NT2/D1 (cell line): ENCODE measurements at regions not wholly inside any gene's neighbourhood (a gene's known extent, or its start where the extent isn't known, plus 50 kb on each side); places are given as distances from the start of the nearest gene placed in this dataset.

ENCODE experiments used
- DNase-seq: peaks from one replicate; pipeline ENCODE4 v3.0.0-alpha.2; 2011; ENCODE audit warnings: low read depth, low spot score
- H3K27me3 ChIP-seq: 2 replicates; pipeline ENCODE4 v1.6.0; 2011; ENCODE audit warnings: mild to moderate bottlenecking; ENCODE audit not compliant: insufficient read length, insufficient read depth
- H3K36me3 ChIP-seq: 2 replicates; pipeline ENCODE4 v1.6.1; 2011; ENCODE audit warnings: mild to moderate bottlenecking, low read length, mixed read lengths; ENCODE audit not compliant: insufficient read depth, insufficient read length
- H3K4me1 ChIP-seq: 2 replicates; pipeline ENCODE4 v1.5.1; 2011; ENCODE audit not compliant: insufficient read depth, insufficient read length
- H3K4me3 ChIP-seq: 2 replicates; pipeline ENCODE4 v1.5.1; 2011; ENCODE audit warnings: low read depth; ENCODE audit not compliant: insufficient read length
- H3K9ac ChIP-seq: 2 replicates; pipeline ENCODE4 v1.6.0; 2011; ENCODE audit warnings: low read depth; ENCODE audit not compliant: insufficient read length
- H3K9me3 ChIP-seq: 2 replicates; pipeline ENCODE4 v1.5.1; 2011; ENCODE audit warnings: mild to moderate bottlenecking, low read length; ENCODE audit not compliant: insufficient read depth
- SUZ12 ChIP-seq: IDR thresholded peaks from 2 replicates; pipeline ENCODE4 v1.6.1; 2011; ENCODE audit not compliant: insufficient read length, insufficient read depth; ENCODE audit errors: extremely low read depth
- YY1 ChIP-seq: IDR thresholded peaks from 2 replicates; pipeline ENCODE4 v1.6.1; 2011; ENCODE audit not compliant: insufficient read length, insufficient read depth
- ZNF274 ChIP-seq: IDR thresholded peaks from 2 replicates; pipeline ENCODE4 v1.6.1; 2011; ENCODE audit warnings: mild to moderate bottlenecking, low read depth, low read length

DNA sequence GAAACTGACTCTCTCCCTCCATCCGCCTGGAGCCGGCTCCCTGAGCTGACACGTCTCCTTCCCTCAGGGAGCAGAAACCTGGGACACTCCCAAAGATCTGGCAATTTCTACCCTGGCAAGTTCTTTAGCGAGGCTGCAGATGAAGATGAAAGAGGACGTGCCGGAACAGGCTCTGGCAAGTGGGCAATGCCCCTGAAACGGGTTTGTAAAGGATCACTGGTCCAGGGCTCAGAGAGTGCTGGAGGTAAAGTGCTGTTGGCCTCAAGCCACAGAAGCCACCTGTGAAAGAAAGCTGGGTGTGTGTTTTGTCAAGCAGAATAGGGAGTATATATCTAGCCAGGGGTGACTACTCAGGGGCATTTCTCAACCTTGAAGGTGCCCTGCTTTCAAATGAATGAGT is 131.4 kb upstream of the ATP6AP2 start:
- DNase-seq = no peak
- Histone ChIP-seq H3K36me3 (no peaks in the 10 kb centered on the region), H3K27me3 (no peaks in the 10 kb centered on the region), H3K4me3 (no peak overlapping the region), H3K9ac (no peak overlapping the region), H3K4me1 (no peaks in the 10 kb centered on the region), H3K9me3 (peaks cover 9% of the 10 kb centered on the region; the same call in 1 of the 2 replicates)
- TF ChIP-seq ZNF274 = no peak
- TF ChIP-seq YY1 = no peak
- no peak for TF ChIP-seq SUZ12

- H3K27me3 ChIP-seq = no peaks in the 10 kb centered on the region
- TF ChIP-seq ZNF274 (no peak), YY1 (no peak), SUZ12 (no peak)
- no peak overlapping the region for H3K4me3 ChIP-seq
- no peaks in the 10 kb centered on the region for H3K36me3 ChIP-seq
- H3K4me1 ChIP-seq = no peaks in the 10 kb centered on the region
- H3K9me3 ChIP-seq = peaks cover 9% of the 10 kb centered on the region; the same call in 1 of the 2 replicates
- H3K9ac ChIP-seq = no peak overlapping the region
- no peak for DNase-seq
Measured at GRCh38 chrX:40448793-40449192, 132.0 kb upstream of the ATP6AP2 start.

GRCh38 chrX:40446921-40447320 is 133.8 kb upstream of the ATP6AP2 start:
- TF ChIP-seq SUZ12 (no peak), YY1 (no peak), ZNF274 (no peak)
- no peak overlapping the region for H3K9ac ChIP-seq
- peaks cover 9% of the 10 kb centered on the region; the same call in 1 of the 2 replicates for H3K9me3 ChIP-seq

DNA sequence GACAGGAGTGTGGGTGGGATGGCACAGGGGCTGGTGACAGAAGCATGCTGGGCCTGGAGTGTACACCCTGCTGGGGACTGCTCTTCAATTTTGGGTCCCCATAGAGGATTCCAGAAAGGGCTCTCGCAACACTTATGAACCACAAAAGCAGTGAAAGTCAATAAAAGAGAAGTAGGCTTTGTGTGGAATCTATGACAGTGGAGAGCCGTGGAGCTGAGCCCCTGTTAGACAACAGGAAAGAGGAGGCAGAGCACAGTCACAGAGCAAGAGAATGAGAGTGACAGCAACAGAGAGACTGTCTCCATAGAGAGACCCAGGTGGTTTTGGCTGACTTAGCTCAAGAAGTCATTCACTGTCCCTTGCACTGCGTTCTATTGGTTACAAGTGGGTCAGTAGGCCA is 135.1 kb upstream of the ATP6AP2 start:
- Histone ChIP-seq H3K9ac (no peak overlapping the region), H3K9me3 (no peaks in the 10 kb centered on the region), H3K4me1 (no peaks in the 10 kb centered on the region), H3K36me3 (no peaks in the 10 kb centered on the region), H3K4me3 (no peak overlapping the region), H3K27me3 (no peaks in the 10 kb centered on the region)
- DNase-seq = no peak
- TF ChIP-seq ZNF274 (no peak), SUZ12 (no peak), YY1 (no peak)

More at GRCh38 chrX:40446921-40447320, 133.8 kb upstream of the ATP6AP2 start:
- Histone ChIP-seq H3K4me3 (no peak overlapping the region), H3K4me1 (no peaks in the 10 kb centered on the region), H3K36me3 (no peaks in the 10 kb centered on the region), H3K27me3 (no peaks in the 10 kb centered on the region)
- no peak for DNase-seq

DNA sequence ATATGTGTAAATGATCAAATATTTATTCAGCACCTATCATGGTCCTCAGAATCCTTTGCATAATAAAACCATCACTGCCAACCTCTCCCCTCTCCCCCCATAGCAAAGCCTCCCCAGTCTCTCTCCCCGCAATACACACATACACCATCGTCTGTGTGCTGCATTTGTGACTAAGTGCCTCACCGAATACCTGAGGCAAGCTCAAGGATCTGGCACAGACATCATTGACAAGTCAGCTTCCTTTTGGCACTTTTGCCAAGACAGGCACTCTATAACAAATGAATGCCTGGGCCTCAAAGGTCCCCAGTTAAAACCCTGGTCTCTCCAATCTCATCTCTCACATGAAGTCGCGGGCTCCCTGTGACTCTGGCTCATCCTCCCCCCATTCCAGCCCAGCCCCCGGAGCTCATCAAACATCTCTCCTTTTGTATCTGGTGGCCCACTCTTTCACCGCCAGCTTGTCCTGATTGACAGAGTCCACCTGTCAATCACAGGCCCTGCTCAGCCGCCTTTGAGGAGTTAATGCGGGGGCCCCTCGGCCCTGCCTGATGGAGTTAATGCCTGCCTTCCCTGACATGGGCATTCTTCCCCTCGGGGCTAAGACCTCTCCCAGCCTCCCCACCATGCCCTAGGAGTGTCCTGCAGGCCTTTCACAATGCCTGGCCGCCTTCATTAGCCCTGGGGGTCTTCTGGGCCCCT is 135.8 kb upstream of the ATP6AP2 start:
- Histone ChIP-seq H3K36me3 (no peaks in the 10 kb centered on the region), H3K4me3 (no peak overlapping the region), H3K27me3 (no peaks in the 10 kb centered on the region), H3K4me1 (no peaks in the 10 kb centered on the region), H3K9me3 (no peaks in the 10 kb centered on the region), H3K9ac (peak overlapping the region; percentile 21)
- no peak for TF ChIP-seq SUZ12
- DNase-seq = no peak

DNA sequence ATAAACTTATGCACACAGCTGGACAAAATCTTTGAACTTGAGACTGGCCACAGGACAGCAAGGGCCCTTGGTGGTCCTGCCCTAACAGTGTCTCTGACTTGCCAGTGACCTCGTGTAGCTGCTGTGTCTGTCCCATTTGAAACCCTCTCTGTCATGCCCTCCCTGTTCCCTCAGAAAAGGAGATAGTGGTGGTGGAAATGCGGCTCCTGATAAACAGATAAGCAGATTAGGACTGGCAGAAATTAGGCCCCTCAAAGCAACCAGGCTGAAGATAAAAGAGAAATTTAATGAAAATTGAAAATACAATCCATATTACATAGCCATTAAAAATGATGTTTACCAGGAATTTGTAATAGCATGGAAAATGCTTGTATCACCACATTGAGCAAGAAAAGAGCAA is 136.6 kb upstream of the ATP6AP2 start:
- DNase-seq = no peak
- Histone ChIP-seq H3K4me1 (no peaks in the 10 kb centered on the region), H3K9ac (no peak overlapping the region), H3K9me3 (no peaks in the 10 kb centered on the region), H3K27me3 (no peaks in the 10 kb centered on the region), H3K4me3 (no peak overlapping the region), H3K36me3 (no peaks in the 10 kb centered on the region)
- TF ChIP-seq YY1 (no peak), ZNF274 (no peak), SUZ12 (no peak)

DNA sequence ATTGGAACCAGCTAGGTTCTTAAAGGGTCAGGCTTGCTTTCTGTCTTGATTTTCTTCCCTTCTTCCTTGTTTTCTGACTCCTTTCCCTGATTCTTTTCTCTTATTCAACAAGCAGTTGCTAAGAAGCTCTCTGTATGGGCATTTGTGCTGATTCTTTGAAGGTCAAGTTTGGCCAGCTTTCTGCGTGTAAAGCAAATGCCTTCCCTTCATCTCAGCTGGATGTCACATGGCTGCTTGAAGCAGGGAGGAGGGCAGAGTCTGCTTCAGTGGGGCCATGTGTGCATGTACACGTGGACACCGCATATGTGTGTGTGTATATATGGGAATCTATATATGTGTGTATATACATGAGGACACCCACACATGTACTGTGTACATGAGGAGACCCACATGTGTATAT is 139.9 kb upstream of the ATP6AP2 start:
- Histone ChIP-seq H3K36me3 (no peaks in the 10 kb centered on the region), H3K9me3 (no peaks in the 10 kb centered on the region), H3K9ac (no peak overlapping the region), H3K27me3 (no peaks in the 10 kb centered on the region), H3K4me3 (no peak overlapping the region), H3K4me1 (no peaks in the 10 kb centered on the region)
- DNase-seq = no peak
- TF ChIP-seq YY1 = no peak
- no peak for TF ChIP-seq SUZ12
- TF ChIP-seq ZNF274 = no peak

GRCh38 chrX:40439625-40440532 is 140.9 kb upstream of the ATP6AP2 start:
- no peak for DNase-seq
- Histone ChIP-seq H3K9ac (no peak overlapping the region), H3K9me3 (no peaks in the 10 kb centered on the region), H3K4me1 (no peaks in the 10 kb centered on the region), H3K36me3 (no peaks in the 10 kb centered on the region), H3K27me3 (no peaks in the 10 kb centered on the region), H3K4me3 (no peak overlapping the region)
- TF ChIP-seq SUZ12 (no peak), ZNF274 (no peak), YY1 (no peak)
